Nephron (organoid): ENCODE measurements at regions not wholly inside any gene's neighbourhood (a gene's known extent, or its start where the extent isn't known, plus 50 kb on each side); places are given as distances from the start of the nearest gene placed in this dataset.

Experiments used
- H3K27ac Mint-ChIP-seq, 3 experiments: 2 replicates each; pipeline ENCODE4 v1.8.0; 2020; ENCODE audit warnings: mixed read lengths in 3 of 3, mild to moderate bottlenecking in 2 of 3, moderate library complexity in 1 of 3
- H3K27me3 Mint-ChIP-seq: 2 replicates; pipeline ENCODE4 v1.8.0; 2021; ENCODE audit warnings: low read depth, mild to moderate bottlenecking, moderate library complexity, mixed read lengths
- H3K36me3 Mint-ChIP-seq: 2 replicates; pipeline ENCODE4 v1.8.0; 2020; ENCODE audit warnings: low read depth, mixed read lengths
- H3K4me1 Mint-ChIP-seq: 2 replicates; pipeline ENCODE4 v1.8.0; 2020; ENCODE audit warnings: mixed read lengths
- H3K4me3 Mint-ChIP-seq, 3 experiments: 2 replicates each; pipeline ENCODE4 v1.8.0; 2020; ENCODE audit warnings: mild to moderate bottlenecking in 3 of 3, mixed read lengths in 3 of 3, moderate library complexity in 2 of 3
- H3K9me3 Mint-ChIP-seq: 2 replicates; pipeline ENCODE4 v1.8.0; 2020; ENCODE audit warnings: mixed read lengths
- CTCF ChIP-seq, 3 experiments: fragments of 200-600 bp; sonication (generic); IDR thresholded peaks; one replicate each; pipeline ENCODE4 v1.5.0; 2021; ENCODE audit warnings: antibody characterized with exemption in 3 of 3; ENCODE audit not compliant: unreplicated experiment in 3 of 3

DNA sequence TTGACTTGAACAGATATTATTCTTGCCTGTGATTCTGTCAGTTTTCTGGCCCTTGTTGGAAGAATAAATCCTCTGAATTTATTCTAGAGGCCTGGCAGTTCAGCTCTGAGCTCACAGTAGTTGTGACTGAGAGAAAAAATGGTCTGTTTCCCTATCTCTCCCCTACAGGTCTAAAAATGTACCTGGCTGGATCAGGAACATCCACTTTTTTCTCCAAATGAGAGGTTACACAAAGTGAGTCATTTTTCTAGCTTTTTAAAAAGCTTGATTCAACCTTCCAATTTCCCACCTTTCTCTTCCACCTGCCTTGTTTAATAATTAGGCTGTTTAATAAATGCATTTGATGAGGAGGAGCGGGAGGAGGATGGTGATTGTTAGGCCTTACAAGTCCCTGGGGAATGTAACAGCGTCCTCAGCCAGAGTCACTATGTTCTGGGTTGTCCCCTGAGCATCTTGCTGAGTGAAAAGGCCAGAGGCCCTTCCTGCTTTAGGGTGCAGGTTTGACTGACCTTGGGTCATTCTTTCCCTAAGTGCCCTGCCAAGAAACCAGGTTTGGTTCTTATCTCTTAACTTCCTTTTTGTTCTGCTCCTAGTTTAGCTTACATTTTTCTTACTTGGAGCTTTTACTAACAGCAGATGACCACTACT lies 91.7 kb upstream of the FUT8 start:
- TF ChIP-seq CTCF (IDR thresholded peaks at IDR 0.05; ENCODE audit: unreplicated experiment in 3 of 3): no peak
- Mint-ChIP-seq H3K27me3 (peaks cover 4% of the 10 kb centered on the region), H3K4me3 (no peak overlapping the region), H3K27ac (no peak overlapping the region), H3K9me3 (no peaks in the 10 kb centered on the region), H3K36me3 (no peaks in the 10 kb centered on the region), H3K4me1 (no peaks in the 10 kb centered on the region)

- no peaks in the 10 kb centered on the region for H3K4me1 Mint-ChIP-seq
- H3K27ac Mint-ChIP-seq: no peak overlapping the region
- H3K27me3 Mint-ChIP-seq: peaks cover 4% of the 10 kb centered on the region
- TF ChIP-seq CTCF (IDR thresholded peaks at IDR 0.05; ENCODE audit: unreplicated experiment in 3 of 3): no peak
- H3K36me3 Mint-ChIP-seq: no peaks in the 10 kb centered on the region
- no peaks in the 10 kb centered on the region for H3K9me3 Mint-ChIP-seq
- H3K4me3 Mint-ChIP-seq: no peak overlapping the region
Observed at GRCh38 chr14:65321370-65321875, 91.1 kb upstream of the FUT8 start.

- Mint-ChIP-seq H3K4me3 (no peak overlapping the region), H3K36me3 (no peaks in the 10 kb centered on the region), H3K27ac (no peak overlapping the region), H3K4me1 (peaks cover 6% of the 10 kb centered on the region), H3K27me3 (peaks cover 4% of the 10 kb centered on the region), H3K9me3 (no peaks in the 10 kb centered on the region)
- no peak for TF ChIP-seq CTCF (IDR thresholded peaks at IDR 0.05; ENCODE audit: unreplicated experiment in 3 of 3)
Observed at GRCh38 chr14:65329481-65329880, 83.0 kb upstream of the FUT8 start.

DNA sequence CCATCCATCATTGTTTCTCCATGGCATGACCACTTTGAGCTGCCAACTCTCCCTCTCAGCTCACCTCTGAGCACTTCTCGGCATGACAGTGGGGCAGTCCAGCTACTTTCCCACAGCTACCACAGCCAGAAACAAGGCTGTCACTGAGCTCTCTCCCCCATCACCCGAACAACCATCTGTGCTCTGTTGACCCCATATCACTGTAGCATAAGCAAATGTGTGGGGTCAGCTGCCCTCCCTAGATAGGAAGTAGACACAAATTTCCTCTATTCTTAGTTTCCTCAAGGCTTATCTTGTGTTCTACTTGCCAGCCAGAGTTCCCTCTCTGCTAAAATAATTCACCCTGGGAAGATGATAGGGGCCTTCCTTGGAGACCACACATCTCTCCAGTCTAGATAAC lies 82.6 kb upstream of the FUT8 start:
- Mint-ChIP-seq H3K4me3 (no peak overlapping the region), H3K27ac (no peak overlapping the region), H3K27me3 (peaks cover 4% of the 10 kb centered on the region), H3K4me1 (peaks cover 9% of the 10 kb centered on the region), H3K36me3 (no peaks in the 10 kb centered on the region), H3K9me3 (no peaks in the 10 kb centered on the region)
- TF ChIP-seq CTCF (IDR thresholded peaks at IDR 0.05; ENCODE audit: unreplicated experiment in 3 of 3): no peak

- no peaks in the 10 kb centered on the region for H3K9me3 Mint-ChIP-seq
- H3K27me3 Mint-ChIP-seq: peaks cover 4% of the 10 kb centered on the region
- H3K4me3 Mint-ChIP-seq: no peak overlapping the region
- no peaks in the 10 kb centered on the region for H3K36me3 Mint-ChIP-seq
- TF ChIP-seq CTCF (IDR thresholded peaks at IDR 0.05; ENCODE audit: unreplicated experiment in 3 of 3): no peak
- peak overlapping the region in 1 of 3 experiments; percentile 20 for H3K27ac Mint-ChIP-seq
- H3K4me1 Mint-ChIP-seq: peaks cover 14% of the 10 kb centered on the region
Observed at GRCh38 chr14:65330416-65330815, 82.1 kb upstream of the FUT8 start.

- no peaks in the 10 kb centered on the region for H3K9me3 Mint-ChIP-seq
- H3K4me1 Mint-ChIP-seq: peaks cover 23% of the 10 kb centered on the region
- H3K36me3 Mint-ChIP-seq: no peaks in the 10 kb centered on the region
- no peak overlapping the region for H3K27ac Mint-ChIP-seq
- H3K4me3 Mint-ChIP-seq: no peak overlapping the region
- TF ChIP-seq CTCF (IDR thresholded peaks at IDR 0.05; ENCODE audit: unreplicated experiment in 3 of 3): no peak
- H3K27me3 Mint-ChIP-seq: peaks cover 4% of the 10 kb centered on the region
Observed at GRCh38 chr14:65331652-65332051, 80.9 kb upstream of the FUT8 start.
